HepG2 (cell line): ENCODE measurements at regions not wholly inside any gene's neighbourhood (a gene's known extent, or its start where the extent isn't known, plus 50 kb on each side); places are given as distances from the start of the nearest gene placed in this dataset.

ENCODE experiments used
- AGO2 ChIP-seq: fragments of 200-400 bp; formaldehyde crosslinking; optimal IDR thresholded peaks from 2 replicates; pipeline ENCODE3; 2017; ENCODE audit warnings: mild to moderate bottlenecking, low read depth, low read length, moderate library complexity
- CBX2 ChIP-seq, 2 experiments: fragments of 200-600 bp in 1 of 2; sonication (generic); formaldehyde crosslinking in 1 of 2; IDR thresholded peaks; 2 replicates each; pipeline versions ENCODE4 v1.7.0 to v1.8.1; 2018 to 2022; ENCODE audit warnings: low read depth in 2 of 2, low read length in 1 of 2, mild to moderate bottlenecking in 1 of 2, missing genetic modification reagents in 1 of 2
- ELF1 ChIP-seq: sonication (generic); formaldehyde crosslinking; IDR thresholded peaks from 2 replicates; pipeline ENCODE4 v1.4.0; 2020; ENCODE audit warnings: missing genetic modification reagents
- FOSL1 ChIP-seq: sonication (generic); formaldehyde crosslinking; IDR thresholded peaks from 2 replicates; pipeline ENCODE4 v1.9.0; 2021; ENCODE audit warnings: missing genetic modification reagents, borderline replicate concordance
- HMG20B ChIP-seq: conservative IDR thresholded peaks from 2 replicates; pipeline ENCODE4 v1.6.1; 2016; ENCODE audit warnings: missing genetic modification reagents, missing compliant biosample characterization
- NR2C2 ChIP-seq: sonication (generic); formaldehyde crosslinking; IDR thresholded peaks from 2 replicates; pipeline ENCODE4 v1.4.0; 2020; ENCODE audit warnings: missing genetic modification reagents, mild to moderate bottlenecking, moderate library complexity, borderline replicate concordance
- PCBP2 ChIP-seq: fragments of 200-400 bp; formaldehyde crosslinking; optimal IDR thresholded peaks from 2 replicates; pipeline ENCODE3; 2018; ENCODE audit warnings: low read length, low read depth; ENCODE audit not compliant: poor library complexity, severe bottlenecking
- RBFOX2 ChIP-seq: fragments of 200-400 bp; formaldehyde crosslinking; IDR thresholded peaks from 2 replicates; pipeline ENCODE4 v1.6.1; 2017; ENCODE audit warnings: low read depth, mild to moderate bottlenecking, low read length
- TAF1 ChIP-seq: sonication (generic); formaldehyde crosslinking; IDR thresholded peaks from 2 replicates; pipeline ENCODE4 v1.4.0; 2020; ENCODE audit warnings: missing genetic modification reagents
- XBP1 ChIP-seq: sonication (generic); formaldehyde crosslinking; IDR thresholded peaks from 2 replicates; pipeline ENCODE4 v1.5.0; 2020; ENCODE audit warnings: missing genetic modification reagents
- ZNF234 ChIP-seq: sonication (generic); formaldehyde crosslinking; conservative IDR thresholded peaks from 2 replicates; pipeline ENCODE4 v1.5.1; 2020; ENCODE audit warnings: mild to moderate bottlenecking, missing genetic modification reagents
- ZNF550 ChIP-seq: sonication (generic); formaldehyde crosslinking; IDR thresholded peaks from 2 replicates; pipeline ENCODE4 v1.4.0; 2020; ENCODE audit warnings: mild to moderate bottlenecking, missing genetic modification reagents, borderline replicate concordance
- ZNF782 ChIP-seq: sonication (generic); formaldehyde crosslinking; IDR thresholded peaks from 2 replicates; pipeline ENCODE4 v1.4.0; 2020; ENCODE audit warnings: missing genetic modification reagents, mild to moderate bottlenecking, borderline replicate concordance
- ZNF839 ChIP-seq: sonication (generic); formaldehyde crosslinking; IDR thresholded peaks from 2 replicates; pipeline ENCODE4 v1.4.0; 2020; ENCODE audit warnings: missing genetic modification reagents, mild to moderate bottlenecking, borderline replicate concordance
- TF ChIP-seq, protein P1 (sequence below): sonication (generic); formaldehyde crosslinking; conservative IDR thresholded peaks from 2 replicates; pipeline ENCODE4 v1.4.0; 2020; ENCODE audit warnings: missing genetic modification reagents
- TF ChIP-seq, protein P2 (sequence below), 2 experiments: sonication (generic) in 1 of 2; formaldehyde crosslinking in 1 of 2; IDR thresholded peaks; 2 replicates each; pipeline versions ENCODE4 v1.4.0 to v1.6.1; 2016 to 2020; ENCODE audit warnings: borderline replicate concordance in 1 of 2, low read depth in 1 of 2, mild to moderate bottlenecking in 1 of 2, missing genetic modification reagents in 1 of 2
- TF ChIP-seq, protein P3 (sequence below): sonication (generic); formaldehyde crosslinking; IDR thresholded peaks from 2 replicates; pipeline ENCODE4 v1.4.0; 2020; ENCODE audit warnings: missing genetic modification reagents, borderline replicate concordance
- TF ChIP-seq, protein P4 (sequence below): sonication (generic); formaldehyde crosslinking; IDR thresholded peaks from 2 replicates; pipeline ENCODE4 v1.4.0; 2020; ENCODE audit warnings: missing genetic modification reagents, mild to moderate bottlenecking, borderline replicate concordance

DNA sequence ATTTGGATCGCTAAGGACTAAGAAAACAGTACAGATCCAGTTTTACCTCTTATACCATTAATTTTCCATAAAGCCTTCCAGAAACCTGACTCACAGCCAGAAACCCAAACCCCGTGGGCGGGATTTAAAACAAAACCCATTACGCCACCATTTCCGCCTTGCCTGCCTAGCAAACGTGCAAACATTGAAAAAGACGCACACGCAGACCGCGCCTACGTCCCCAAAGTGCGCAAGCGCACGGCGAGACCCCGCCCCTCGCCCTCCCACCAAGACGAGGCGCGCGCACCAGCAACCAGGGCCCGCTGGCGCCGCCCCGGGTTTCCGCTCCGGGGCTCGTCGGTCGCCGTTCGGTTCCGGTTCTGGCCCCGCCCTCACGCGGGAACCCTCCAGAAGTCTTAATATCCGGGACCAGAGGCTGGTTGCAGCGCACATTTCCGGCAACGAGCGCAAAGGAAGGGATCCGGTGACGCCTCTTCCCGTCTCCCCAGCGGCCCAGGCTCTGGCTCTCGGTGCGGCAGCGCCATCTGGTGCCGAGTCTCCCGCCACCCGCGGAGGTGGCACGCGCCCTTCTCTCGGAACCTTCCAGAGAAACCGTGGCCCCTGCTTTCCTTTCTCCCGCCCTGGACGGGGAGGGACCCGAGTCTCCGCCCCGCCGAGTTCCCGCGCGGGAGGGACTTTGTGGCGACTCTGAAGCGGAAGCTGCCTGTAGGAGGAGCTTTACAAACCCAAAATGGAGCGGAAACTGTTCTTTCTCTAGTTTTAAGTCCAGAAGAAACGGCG is 256.9 kb upstream of the STARD13 start (continued):
- TF ChIP-seq ZNF839 (peak; percentile 81; the same call in 1 of the 2 replicates), NR2C2 (CRISPR knock-in tag) (peak; percentile 86), TAF1 (CRISPR knock-in tag) (peak; percentile 58), PCBP2 (no peak), RBFOX2 (peak; percentile 88), ZNF550 (CRISPR knock-in tag) (peak; percentile 94; the same call in 1 of the 2 replicates), HMG20B (CRISPR knock-in tag) (peak; percentile 61), AGO2 (peak; percentile 98), ZNF782 (CRISPR knock-in tag) (peak; percentile 84), FOSL1 (CRISPR knock-in tag) (no peak), CBX2 (IDR thresholded peaks at IDR 0.05; ENCODE audit: low read depth, low read length) (no peak), CBX2 (CRISPR knock-in tag; IDR thresholded peaks at IDR 0.05; ENCODE audit: low read depth) (peak; percentile 89; the same call in 1 of the 2 replicates), ZNF234 (CRISPR knock-in tag) (peak; percentile 75; the same call in 1 of the 2 replicates), ELF1 (CRISPR knock-in tag) (peak; percentile 96), XBP1 (CRISPR knock-in tag) (peak; percentile 80)
- TF ChIP-seq, protein P1, sequence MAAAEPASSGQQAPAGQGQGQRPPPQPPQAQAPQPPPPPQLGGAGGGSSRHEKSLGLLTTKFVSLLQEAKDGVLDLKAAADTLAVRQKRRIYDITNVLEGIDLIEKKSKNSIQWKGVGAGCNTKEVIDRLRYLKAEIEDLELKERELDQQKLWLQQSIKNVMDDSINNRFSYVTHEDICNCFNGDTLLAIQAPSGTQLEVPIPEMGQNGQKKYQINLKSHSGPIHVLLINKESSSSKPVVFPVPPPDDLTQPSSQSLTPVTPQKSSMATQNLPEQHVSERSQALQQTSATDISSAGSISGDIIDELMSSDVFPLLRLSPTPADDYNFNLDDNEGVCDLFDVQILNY = peak; percentile 96
- TF ChIP-seq, protein P2, sequence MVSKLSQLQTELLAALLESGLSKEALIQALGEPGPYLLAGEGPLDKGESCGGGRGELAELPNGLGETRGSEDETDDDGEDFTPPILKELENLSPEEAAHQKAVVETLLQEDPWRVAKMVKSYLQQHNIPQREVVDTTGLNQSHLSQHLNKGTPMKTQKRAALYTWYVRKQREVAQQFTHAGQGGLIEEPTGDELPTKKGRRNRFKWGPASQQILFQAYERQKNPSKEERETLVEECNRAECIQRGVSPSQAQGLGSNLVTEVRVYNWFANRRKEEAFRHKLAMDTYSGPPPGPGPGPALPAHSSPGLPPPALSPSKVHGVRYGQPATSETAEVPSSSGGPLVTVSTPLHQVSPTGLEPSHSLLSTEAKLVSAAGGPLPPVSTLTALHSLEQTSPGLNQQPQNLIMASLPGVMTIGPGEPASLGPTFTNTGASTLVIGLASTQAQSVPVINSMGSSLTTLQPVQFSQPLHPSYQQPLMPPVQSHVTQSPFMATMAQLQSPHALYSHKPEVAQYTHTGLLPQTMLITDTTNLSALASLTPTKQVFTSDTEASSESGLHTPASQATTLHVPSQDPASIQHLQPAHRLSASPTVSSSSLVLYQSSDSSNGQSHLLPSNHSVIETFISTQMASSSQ (IDR thresholded peaks at IDR 0.05; ENCODE audit: low read depth) = no peak
- TF ChIP-seq, protein P2 (CRISPR knock-in tag; IDR thresholded peaks at IDR 0.05; ENCODE audit: borderline replicate concordance) = peak; percentile 92
- TF ChIP-seq, protein P3, sequence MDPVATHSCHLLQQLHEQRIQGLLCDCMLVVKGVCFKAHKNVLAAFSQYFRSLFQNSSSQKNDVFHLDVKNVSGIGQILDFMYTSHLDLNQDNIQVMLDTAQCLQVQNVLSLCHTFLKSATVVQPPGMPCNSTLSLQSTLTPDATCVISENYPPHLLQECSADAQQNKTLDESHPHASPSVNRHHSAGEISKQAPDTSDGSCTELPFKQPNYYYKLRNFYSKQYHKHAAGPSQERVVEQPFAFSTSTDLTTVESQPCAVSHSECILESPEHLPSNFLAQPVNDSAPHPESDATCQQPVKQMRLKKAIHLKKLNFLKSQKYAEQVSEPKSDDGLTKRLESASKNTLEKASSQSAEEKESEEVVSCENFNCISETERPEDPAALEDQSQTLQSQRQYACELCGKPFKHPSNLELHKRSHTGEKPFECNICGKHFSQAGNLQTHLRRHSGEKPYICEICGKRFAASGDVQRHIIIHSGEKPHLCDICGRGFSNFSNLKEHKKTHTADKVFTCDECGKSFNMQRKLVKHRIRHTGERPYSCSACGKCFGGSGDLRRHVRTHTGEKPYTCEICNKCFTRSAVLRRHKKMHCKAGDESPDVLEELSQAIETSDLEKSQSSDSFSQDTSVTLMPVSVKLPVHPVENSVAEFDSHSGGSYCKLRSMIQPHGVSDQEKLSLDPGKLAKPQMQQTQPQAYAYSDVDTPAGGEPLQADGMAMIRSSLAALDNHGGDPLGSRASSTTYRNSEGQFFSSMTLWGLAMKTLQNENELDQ (CRISPR knock-in tag) = peak; percentile 70; the same call in 1 of the 2 replicates
- TF ChIP-seq, protein P4, sequence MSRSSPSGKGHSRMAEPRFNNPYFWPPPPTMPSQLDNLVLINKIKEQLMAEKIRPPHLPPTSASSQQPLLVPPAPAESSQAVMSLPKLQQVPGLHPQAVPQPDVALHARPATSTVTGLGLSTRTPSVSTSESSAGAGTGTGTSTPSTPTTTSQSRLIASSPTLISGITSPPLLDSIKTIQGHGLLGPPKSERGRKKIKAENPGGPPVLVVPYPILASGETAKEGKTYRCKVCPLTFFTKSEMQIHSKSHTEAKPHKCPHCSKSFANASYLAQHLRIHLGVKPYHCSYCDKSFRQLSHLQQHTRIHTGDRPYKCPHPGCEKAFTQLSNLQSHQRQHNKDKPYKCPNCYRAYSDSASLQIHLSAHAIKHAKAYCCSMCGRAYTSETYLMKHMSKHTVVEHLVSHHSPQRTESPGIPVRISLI (CRISPR knock-in tag) = peak; percentile 72; the same call in 1 of the 2 replicates
